Ovary (tissue), 3 donors: ENCODE measurements at regions not wholly inside any gene's neighbourhood (a gene's known extent, or its start where the extent isn't known, plus 50 kb on each side); places are given as distances from the start of the nearest gene placed in this dataset.

ENCODE experiments used
- EP300 ChIP-seq: sonication (generic); formaldehyde crosslinking; IDR thresholded peaks from one replicate; pipeline ENCODE4 v1.6.1; 2017; ENCODE audit warnings: antibody characterized with exemption
- POLR2A ChIP-seq: fragments of 450-650 bp; IDR thresholded peaks from one replicate; pipeline ENCODE4 v1.6.1; 2017; ENCODE audit warnings: antibody characterized with exemption, mild to moderate bottlenecking, moderate library complexity
- TF ChIP-seq, protein P1 (sequence below), 3 donors: fragments of 450-650 bp in 2 of 3; fragments of 200-600 bp in 1 of 3; IDR thresholded peaks; one replicate each; pipeline versions ENCODE4 v1.5.1 to v1.8.0; 2016 to 2022; ENCODE audit warnings: antibody characterized with exemption in 3 of 3, mild to moderate bottlenecking in 1 of 3
- donor health status: DM: no; HTN: no; CAD: no.

DNA sequence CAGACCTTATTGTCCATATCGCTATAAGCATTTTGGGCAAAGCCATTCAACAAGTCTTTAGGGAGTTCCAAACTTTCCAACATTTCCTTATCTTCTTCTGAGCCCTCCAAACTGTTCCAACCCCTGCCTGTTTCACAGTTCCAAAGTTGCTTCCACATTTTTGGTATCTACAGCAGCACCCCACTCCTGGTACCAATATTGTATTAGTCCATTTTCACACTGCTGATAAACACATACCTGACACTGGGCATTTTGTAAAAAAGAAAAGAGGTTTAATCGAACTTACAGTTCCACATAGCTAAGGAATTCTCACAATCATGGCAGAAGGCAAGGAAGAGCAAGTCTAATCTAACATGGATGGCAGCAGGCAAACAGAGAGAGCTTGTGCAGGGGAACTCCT is 834.1 kb upstream of the GBE1 start:
- TF ChIP-seq, protein P1, sequence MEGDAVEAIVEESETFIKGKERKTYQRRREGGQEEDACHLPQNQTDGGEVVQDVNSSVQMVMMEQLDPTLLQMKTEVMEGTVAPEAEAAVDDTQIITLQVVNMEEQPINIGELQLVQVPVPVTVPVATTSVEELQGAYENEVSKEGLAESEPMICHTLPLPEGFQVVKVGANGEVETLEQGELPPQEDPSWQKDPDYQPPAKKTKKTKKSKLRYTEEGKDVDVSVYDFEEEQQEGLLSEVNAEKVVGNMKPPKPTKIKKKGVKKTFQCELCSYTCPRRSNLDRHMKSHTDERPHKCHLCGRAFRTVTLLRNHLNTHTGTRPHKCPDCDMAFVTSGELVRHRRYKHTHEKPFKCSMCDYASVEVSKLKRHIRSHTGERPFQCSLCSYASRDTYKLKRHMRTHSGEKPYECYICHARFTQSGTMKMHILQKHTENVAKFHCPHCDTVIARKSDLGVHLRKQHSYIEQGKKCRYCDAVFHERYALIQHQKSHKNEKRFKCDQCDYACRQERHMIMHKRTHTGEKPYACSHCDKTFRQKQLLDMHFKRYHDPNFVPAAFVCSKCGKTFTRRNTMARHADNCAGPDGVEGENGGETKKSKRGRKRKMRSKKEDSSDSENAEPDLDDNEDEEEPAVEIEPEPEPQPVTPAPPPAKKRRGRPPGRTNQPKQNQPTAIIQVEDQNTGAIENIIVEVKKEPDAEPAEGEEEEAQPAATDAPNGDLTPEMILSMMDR (IDR thresholded peaks at IDR 0.05) = no peak
- TF ChIP-seq POLR2A = no peak
- no peak for TF ChIP-seq EP300
